SK-N-SH (cell line): ENCODE measurements at regions not wholly inside any gene's neighbourhood (a gene's known extent, or its start where the extent isn't known, plus 50 kb on each side); places are given as distances from the start of the nearest gene placed in this dataset.

ENCODE experiments used
- CTCF ChIA-PET: fragments of 300-600, 350-600 bp; formaldehyde crosslinking; extraction: SDS; loops from one replicate; lab custom pipeline; 2021; lab: Yijun Ruan, JAX
- POLR2A ChIA-PET: fragments of 350-600 bp; sonication (Branson Sonifier 250); formaldehyde crosslinking; extraction: SDS; loops from one replicate; lab custom pipeline; 2020; ENCODE audit warnings: antibody characterized with exemption, inconsistent platforms; lab: Yijun Ruan, JAX
- DNase-seq: peaks from one replicate; pipeline ENCODE4 v3.0.0; 2012
- H2AFZ ChIP-seq: fragments of 200-600 bp; sonication (generic); 2 replicates; pipeline ENCODE4 v1.8.1; 2016; ENCODE audit warnings: antibody characterized with exemption, mild to moderate bottlenecking, low read depth
- H3F3A ChIP-seq: fragments of 200-600 bp; sonication (generic); replicated peaks from 2 replicates; pipeline ENCODE3; 2016; ENCODE audit warnings: antibody characterized with exemption, mild to moderate bottlenecking; ENCODE audit not compliant: insufficient read depth
- H3K27ac ChIP-seq, 2 experiments: fragments of 200-500 bp in 1 of 2; fragments of 200-600 bp in 1 of 2; sonication (Bioruptor generic) in 1 of 2; sonication (generic), shearing (Covaris generic) in 1 of 2; 2 replicates each; pipeline versions ENCODE4 v1.5.1 to v1.6.1; 2014 to 2016; ENCODE audit warnings: low read depth in 2 of 2, inconsistent platforms in 1 of 2, low read length in 1 of 2, mild to moderate bottlenecking in 1 of 2, mixed read lengths in 1 of 2
- H3K27me3 ChIP-seq: fragments of 200-600 bp; sonication (generic), shearing (Covaris generic); 2 replicates; pipeline ENCODE4 v1.6.1; 2016; ENCODE audit warnings: mixed run types; ENCODE audit not compliant: insufficient read depth
- H3K36me3 ChIP-seq, 2 experiments: fragments of 200-500 bp in 1 of 2; fragments of 200-600 bp in 1 of 2; sonication (Bioruptor generic) in 1 of 2; sonication (generic) in 1 of 2; replicated peaks in 1 of 2; 2 replicates each; pipeline versions ENCODE3 to v1.5.1; 2014 to 2016; ENCODE audit warnings: low read length in 1 of 2, mild to moderate bottlenecking in 1 of 2; ENCODE audit not compliant: insufficient read depth in 2 of 2, control insufficient read depth in 1 of 2
- H3K4me1 ChIP-seq, 2 experiments: fragments of 200-500 bp in 1 of 2; fragments of 200-600 bp in 1 of 2; sonication (Bioruptor generic) in 1 of 2; sonication (generic), shearing (Covaris generic) in 1 of 2; 2 replicates each; pipeline versions ENCODE4 v1.5.1 to v1.6.1; 2014 to 2016; ENCODE audit warnings: low read depth in 1 of 2, low read length in 1 of 2, mixed run types in 1 of 2; ENCODE audit not compliant: insufficient read depth in 2 of 2, control insufficient read depth in 1 of 2
- H3K4me2 ChIP-seq: fragments of 200-600 bp; sonication (generic), shearing (Covaris generic); 2 replicates; pipeline ENCODE4 v1.6.1; 2017; ENCODE audit warnings: mixed run types
- H3K4me3 ChIP-seq, 2 experiments: fragments of 200-500 bp in 1 of 2; fragments of 200-600 bp in 1 of 2; sonication (Bioruptor generic) in 1 of 2; sonication (generic), shearing (Covaris generic) in 1 of 2; 2 replicates each; pipeline versions ENCODE4 v1.5.1 to v1.8.1; 2014 to 2016; ENCODE audit warnings: low read depth in 2 of 2, inconsistent platforms in 1 of 2, low read length in 1 of 2, mild to moderate bottlenecking in 1 of 2, mixed read lengths in 1 of 2, moderate library complexity in 1 of 2
- H3K79me2 ChIP-seq: fragments of 200-600 bp; sonication (generic); 2 replicates; pipeline ENCODE4 v1.8.1; 2017; ENCODE audit warnings: mild to moderate bottlenecking; ENCODE audit not compliant: insufficient read depth
- H3K9ac ChIP-seq: fragments of 200-600 bp; sonication (generic); 2 replicates; pipeline ENCODE4 v1.6.1; 2017; ENCODE audit warnings: mixed run types
- H3K9me2 ChIP-seq: fragments of 200-600 bp; sonication (generic); 2 replicates; pipeline ENCODE4 v1.6.1; 2017; ENCODE audit warnings: mixed run types
- H3K9me3 ChIP-seq: fragments of 200-600 bp; sonication (generic); 2 replicates; pipeline ENCODE4 v1.6.1; 2017; ENCODE audit warnings: mixed run types, mild to moderate bottlenecking, moderate library complexity
- H4K20me1 ChIP-seq: fragments of 200-600 bp; sonication (generic); 2 replicates; pipeline ENCODE4 v1.6.1; 2017; ENCODE audit warnings: mild to moderate bottlenecking, mixed run types; ENCODE audit not compliant: insufficient read depth
- CHD2 ChIP-seq: fragments of 150-350 bp; IDR thresholded peaks from 2 replicates; pipeline ENCODE4 v1.6.1; 2018; ENCODE audit warnings: low read length; ENCODE audit not compliant: partially characterized antibody
- EP300 ChIP-seq, 2 experiments: IDR thresholded peaks; 2 replicates each; pipeline versions ENCODE4 v1.4.0 to v1.6.1; 2012; ENCODE audit warnings: borderline replicate concordance in 1 of 2, low read depth in 1 of 2, low read length in 1 of 2
- EZH2phosphoT487 ChIP-seq: fragments of 200-600 bp; sonication (generic); IDR thresholded peaks from 2 replicates; pipeline ENCODE4 v1.6.1; 2017; ENCODE audit warnings: low read depth, mixed run types, mild to moderate bottlenecking, antibody characterized with exemption, moderate library complexity, borderline replicate concordance
- FOSL2 ChIP-seq: IDR thresholded peaks from 2 replicates; pipeline ENCODE4 v1.4.0; 2012; ENCODE audit warnings: low read depth, mild to moderate bottlenecking, moderate library complexity, borderline replicate concordance
- FOXJ3 ChIP-seq: sonication (generic); formaldehyde crosslinking; IDR thresholded peaks from 2 replicates; pipeline ENCODE4 v1.5.1; 2020; ENCODE audit warnings: mild to moderate bottlenecking, missing genetic modification reagents
- FOXM1 ChIP-seq: IDR thresholded peaks from 2 replicates; pipeline ENCODE4 v1.4.0; 2012; ENCODE audit warnings: low read depth, mild to moderate bottlenecking
- GABPA ChIP-seq: IDR thresholded peaks from 2 replicates; pipeline ENCODE4 v1.4.0; 2012; ENCODE audit warnings: low read depth, mild to moderate bottlenecking
- GATA2 ChIP-seq: sonication (generic); formaldehyde crosslinking; IDR thresholded peaks from 2 replicates; pipeline ENCODE4 v1.5.0; 2020; ENCODE audit warnings: mild to moderate bottlenecking, missing genetic modification reagents
- JUND ChIP-seq: IDR thresholded peaks from 2 replicates; pipeline ENCODE4 v1.4.0; 2012
- MXI1 ChIP-seq: IDR thresholded peaks from 2 replicates; pipeline ENCODE4 v1.6.1; 2012; ENCODE audit warnings: mild to moderate bottlenecking, low read depth, low read length, improper control_type of control experiment
- PBX3 ChIP-seq: IDR thresholded peaks from 2 replicates; pipeline ENCODE4; 2012
- RAD21 ChIP-seq: IDR thresholded peaks from 2 replicates; pipeline ENCODE4 v1.6.1; 2012; ENCODE audit warnings: mild to moderate bottlenecking, low read length
- RCOR1 ChIP-seq: fragments of 150-350 bp; IDR thresholded peaks from 2 replicates; pipeline ENCODE4 v1.6.1; 2017; ENCODE audit warnings: antibody characterized with exemption, low read length
- RFX5 ChIP-seq: IDR thresholded peaks from 2 replicates; pipeline ENCODE4 v1.6.1; 2012; ENCODE audit warnings: mild to moderate bottlenecking, improper control_type of control experiment, low read length
- TCF12 ChIP-seq: IDR thresholded peaks from 2 replicates; pipeline ENCODE4 v1.4.0; 2012
- USF1 ChIP-seq: IDR thresholded peaks from 2 replicates; pipeline ENCODE4 v1.4.0; 2012; ENCODE audit warnings: low read depth, borderline replicate concordance
- YY1 ChIP-seq: IDR thresholded peaks from 2 replicates; pipeline ENCODE4 v1.4.0; 2012; ENCODE audit warnings: low read depth, mild to moderate bottlenecking
- WGBS: methylation state at CpG from one replicate; pipeline ENCODE4 v1.1.6; 2017; ENCODE audit warnings: low lambda C conversion rate; 5-methylcytosine and 5-hydroxymethylcytosine counted together

DNA sequence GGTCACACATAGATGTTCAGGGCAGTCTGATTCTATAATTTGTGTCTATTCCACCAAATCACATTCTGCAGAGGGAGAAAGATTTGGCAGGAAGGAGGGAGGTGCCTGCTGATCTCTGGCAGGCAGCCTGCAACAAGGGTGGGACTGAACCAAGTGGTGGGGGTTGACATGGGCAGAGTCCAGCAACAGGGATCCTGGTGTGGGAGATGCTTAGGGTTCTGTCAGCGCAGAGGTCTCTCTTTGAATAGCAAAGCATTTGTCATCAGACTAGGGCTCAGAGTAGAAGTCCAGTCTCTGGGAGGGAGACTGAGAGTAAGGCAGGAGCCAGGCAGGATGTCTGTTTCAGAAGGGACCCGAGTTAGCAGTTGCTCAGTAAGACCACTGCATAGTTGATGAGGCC, 94.6 kb downstream of the UTP18 start:
- Histone ChIP-seq H2AFZ (no peak overlapping the region), H3F3A (no peaks in the 10 kb centered on the region), H3K9me3 (no peaks in the 10 kb centered on the region), H3K27ac (peak overlapping the region; percentile 30 to 99; a peak in 3 of 4 replicates), H4K20me1 (no peaks in the 10 kb centered on the region), H3K4me1 (peaks cover 0 to 40% of the 10 kb centered on the region in 2 experiments; a peak in 2 of 4 replicates), H3K9ac (no peak overlapping the region), H3K4me3 (no peak overlapping the region; a peak in 1 of 4 replicates), H3K9me2 (no peaks in the 10 kb centered on the region), H3K27me3 (no peaks in the 10 kb centered on the region), H3K79me2 (no peaks in the 10 kb centered on the region), H3K36me3 (no peaks in the 10 kb centered on the region), H3K4me2 (peak overlapping the region; percentile 26; the same call in 1 of the 2 replicates)
- peak; percentile 71 for DNase-seq
- POLR2A ChIA-PET, result no interaction called here
- TF ChIP-seq GATA2, result peak; percentile 40; the same call in 1 of the 2 replicates
- peak in 1 of 2 experiments; percentile 42; a peak in 2 of 4 replicates for TF ChIP-seq EP300 (IDR thresholded peaks at IDR 0.05; ENCODE audit: borderline replicate concordance in 1 of 2, low read depth in 1 of 2, low read length in 1 of 2)
- TF ChIP-seq FOSL2, result no peak
- TF ChIP-seq USF1, result no peak
- TF ChIP-seq CHD2, result peak; percentile 51
- peak; percentile 50; the same call in 1 of the 2 replicates for TF ChIP-seq FOXJ3
- TF ChIP-seq FOXM1, result no peak
- CTCF ChIA-PET, result interaction anchor here (0.8 to 5.3 kb wide), 6 partner anchors 8 to 56 kb away, joined by 3 to 35 read pairs (median 5); no protein-coding TSS in a partner anchor
- 21% methylated on average over 2 of the region's 2 CpGs for WGBS

DNA sequence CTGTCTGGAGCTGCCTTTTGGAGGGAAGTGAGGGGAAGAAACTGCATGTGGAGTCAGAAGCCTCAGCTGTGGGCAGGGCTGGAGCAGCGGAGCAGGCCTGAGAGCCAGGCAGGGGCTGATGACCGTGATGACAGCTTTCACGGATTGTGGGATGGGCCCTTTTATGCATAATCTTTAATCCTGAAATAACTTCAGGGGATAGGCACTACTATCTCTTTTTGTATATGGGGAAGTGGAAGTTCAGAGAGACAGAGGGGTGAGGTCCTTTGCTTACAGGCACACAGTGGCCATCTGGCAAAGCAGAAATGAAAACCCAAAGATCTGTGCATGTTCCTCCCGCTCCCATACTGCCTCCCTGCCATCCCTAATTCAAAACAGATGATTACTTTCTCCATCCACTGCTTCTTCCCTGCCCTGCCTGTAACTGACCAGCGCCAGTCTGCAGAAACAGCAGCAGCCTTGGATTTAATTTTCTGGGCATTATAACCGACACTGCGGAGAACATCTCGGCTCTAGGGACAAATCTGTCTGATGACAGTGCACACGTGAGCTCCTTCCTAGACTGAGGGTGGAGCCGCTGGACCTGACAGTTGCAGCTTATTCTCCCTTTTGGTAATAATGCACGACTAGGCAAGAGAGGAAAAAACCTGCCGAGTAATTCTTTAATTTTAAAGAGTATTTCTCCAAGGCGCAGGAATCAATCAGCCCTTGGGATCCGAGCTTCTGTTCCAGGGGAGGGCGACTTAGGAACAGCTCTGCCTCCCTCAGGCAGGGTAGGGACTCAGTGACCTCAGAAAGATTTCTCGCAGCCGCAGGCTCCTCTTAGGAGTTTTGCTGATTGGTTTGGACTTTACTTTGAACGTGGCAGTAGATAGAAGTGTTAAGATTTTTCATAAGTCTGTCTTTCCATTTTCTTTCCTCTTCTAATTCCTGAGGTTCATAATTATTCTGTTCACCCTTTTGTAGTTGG, 95.4 kb downstream of the UTP18 start:
- peak overlapping the region; percentile 30 to 99; a peak in 3 of 4 replicates for H3K27ac ChIP-seq
- H2AFZ ChIP-seq, result 0 out of 2 replicates have a peak overlapping the region, but pooled peaks have one; percentile 12
- no peaks in the 10 kb centered on the region for H3K9me3 ChIP-seq
- H3K36me3 ChIP-seq, result no peaks in the 10 kb centered on the region
- WGBS, result 11% methylated on average over 18 of the region's 18 CpGs
- H3K27me3 ChIP-seq, result no peaks in the 10 kb centered on the region
- ChIA-PET CTCF (interaction anchor here (0.6 to 5.3 kb wide), 6 partner anchors 9 to 672 kb away, joined by 3 to 35 read pairs (median 4); no protein-coding TSS in a partner anchor), POLR2A (interaction anchor here (0.6 to 0.8 kb wide), 3 partner anchors 59 to 466 kb away, joined by 3 read pairs; no protein-coding TSS in a partner anchor)
- no peaks in the 10 kb centered on the region for H3F3A ChIP-seq
- H3K4me3 ChIP-seq, result peak overlapping the region in 1 of 2 experiments; percentile 20; a peak in 2 of 4 replicates
- no peak overlapping the region for H3K9ac ChIP-seq
- H3K4me2 ChIP-seq, result peak overlapping the region; percentile 26; the same call in 1 of the 2 replicates
- TF ChIP-seq EP300 (IDR thresholded peaks at IDR 0.05; ENCODE audit: borderline replicate concordance in 1 of 2, low read depth in 1 of 2, low read length in 1 of 2) (peak in 1 of 2 experiments; percentile 91; a peak in 2 of 4 replicates), EZH2phosphoT487 (no peak), PBX3 (no peak), RFX5 (no peak), GABPA (no peak), FOXM1 (no peak), JUND (no peak), TCF12 (peak; percentile 72; the same call in 1 of the 2 replicates), CHD2 (peak; percentile 90), GATA2 (peak; percentile 55), FOXJ3 (peak; percentile 92), RAD21 (peak; percentile 51), MXI1 (peak; percentile 98), RCOR1 (peak; percentile 92), YY1 (no peak)
- H3K9me2 ChIP-seq, result no peaks in the 10 kb centered on the region
- H4K20me1 ChIP-seq, result no peaks in the 10 kb centered on the region
- H3K79me2 ChIP-seq, result no peaks in the 10 kb centered on the region
- peaks cover 0 to 41% of the 10 kb centered on the region in 2 experiments; a peak in 2 of 4 replicates for H3K4me1 ChIP-seq
- peak; percentile 84 for DNase-seq
